Suprapubic skin (tissue), 4 donors: ENCODE measurements at regions not wholly inside any gene's neighbourhood (a gene's known extent, or its start where the extent isn't known, plus 50 kb on each side); places are given as distances from the start of the nearest gene placed in this dataset.

Source experiments
- DNase-seq, 2 donors: peaks; one replicate each; pipeline ENCODE4 v3.0.0-alpha.2; 2019; ENCODE audit warnings: low spot score in 2 of 2
- H3K27ac ChIP-seq: fragments of 200-600 bp; sonication (generic); one replicate; pipeline ENCODE4 v1.5.1; 2019
- H3K27me3 ChIP-seq: fragments of 200-600 bp; sonication (generic); one replicate; pipeline ENCODE4 v1.5.1; 2019
- H3K36me3 ChIP-seq: fragments of 200-600 bp; sonication (generic); one replicate; pipeline ENCODE4 v1.5.1; 2019
- H3K4me1 ChIP-seq: fragments of 200-600 bp; sonication (generic); one replicate; pipeline ENCODE4 v1.5.1; 2019
- H3K4me3 ChIP-seq: fragments of 200-600 bp; sonication (generic); one replicate; pipeline ENCODE4 v1.5.1; 2019; ENCODE audit warnings: mild to moderate bottlenecking
- H3K9me3 ChIP-seq: fragments of 200-600 bp; sonication (generic); one replicate; pipeline ENCODE4 v1.5.1; 2019
- CTCF ChIP-seq, 2 donors: fragments of 200-600 bp in 1 of 2; fragments of 450-650 bp in 1 of 2; sonication (generic) in 1 of 2; IDR thresholded peaks; one replicate each; pipeline ENCODE4 v1.5.1; 2016 to 2019; ENCODE audit warnings: antibody characterized with exemption in 2 of 2, mild to moderate bottlenecking in 1 of 2, moderate library complexity in 1 of 2
- EP300 ChIP-seq: sonication (generic); formaldehyde crosslinking; IDR thresholded peaks from one replicate; pipeline ENCODE4 v1.6.1; 2017; ENCODE audit warnings: antibody characterized with exemption
- POLR2A ChIP-seq, 2 donors: fragments of 450-650 bp; IDR thresholded peaks; one replicate each; pipeline ENCODE4 v1.6.1; 2017; ENCODE audit warnings: antibody characterized with exemption in 2 of 2, mild to moderate bottlenecking in 2 of 2, moderate library complexity in 2 of 2
- POLR2AphosphoS5 ChIP-seq, 3 donors: sonication (generic); formaldehyde crosslinking; IDR thresholded peaks; one replicate each; pipeline ENCODE4 v1.6.1; 2017; ENCODE audit warnings: antibody characterized with exemption in 3 of 3
- WGBS: methylation state at CpG from one replicate; pipeline ENCODE4 v1.1.5; 2018; 5-methylcytosine and 5-hydroxymethylcytosine counted together

GRCh38 chr6:14187406-14187805 is 69.8 kb downstream of the CD83 start:
- TF ChIP-seq POLR2A (IDR thresholded peaks at IDR 0.05) (no peak), POLR2AphosphoS5 (IDR thresholded peaks at IDR 0.05) (no peak), EP300 (no peak), CTCF (IDR thresholded peaks at IDR 0.05) (no peak)
- Histone ChIP-seq H3K36me3 (no peaks in the 10 kb centered on the region), H3K9me3 (no peaks in the 10 kb centered on the region), H3K4me3 (no peak overlapping the region), H3K27me3 (no peaks in the 10 kb centered on the region), H3K27ac (no peak overlapping the region), H3K4me1 (no peaks in the 10 kb centered on the region)
- WGBS = 64% methylated on average over 3 of the region's 3 CpGs
- no peak for DNase-seq

- H3K4me3 ChIP-seq = no peak overlapping the region
- no peaks in the 10 kb centered on the region for H3K9me3 ChIP-seq
- peaks cover 4% of the 10 kb centered on the region for H3K4me1 ChIP-seq
- WGBS = 70% methylated on average over 2 of the region's 2 CpGs
- no peaks in the 10 kb centered on the region for H3K27me3 ChIP-seq
- no peak for DNase-seq
- TF ChIP-seq CTCF (IDR thresholded peaks at IDR 0.05) = no peak
- TF ChIP-seq POLR2A (IDR thresholded peaks at IDR 0.05) = no peak
- no peak for TF ChIP-seq POLR2AphosphoS5 (IDR thresholded peaks at IDR 0.05)
- TF ChIP-seq EP300 = no peak
- no peak overlapping the region for H3K27ac ChIP-seq
- no peaks in the 10 kb centered on the region for H3K36me3 ChIP-seq
Measured at GRCh38 chr6:14189074-14189473, 71.5 kb downstream of the CD83 start.

- Histone ChIP-seq H3K27me3 (peaks cover 4% of the 10 kb centered on the region), H3K4me1 (peaks cover 4% of the 10 kb centered on the region), H3K36me3 (no peaks in the 10 kb centered on the region), H3K27ac (no peak overlapping the region), H3K4me3 (no peak overlapping the region), H3K9me3 (no peaks in the 10 kb centered on the region)
- 76% methylated on average over 6 of the region's 6 CpGs for WGBS
- DNase-seq = no peak
- TF ChIP-seq EP300 (no peak), POLR2A (IDR thresholded peaks at IDR 0.05) (no peak), POLR2AphosphoS5 (IDR thresholded peaks at IDR 0.05) (no peak)
Measured at GRCh38 chr6:14190191-14190928, 72.8 kb downstream of the CD83 start.

- Histone ChIP-seq H3K27ac (no peak overlapping the region), H3K9me3 (no peaks in the 10 kb centered on the region), H3K36me3 (no peaks in the 10 kb centered on the region), H3K4me3 (no peak overlapping the region), H3K4me1 (peaks cover 4% of the 10 kb centered on the region), H3K27me3 (peaks cover 4% of the 10 kb centered on the region)
- TF ChIP-seq EP300 (no peak), CTCF (IDR thresholded peaks at IDR 0.05) (no peak), POLR2AphosphoS5 (IDR thresholded peaks at IDR 0.05) (no peak), POLR2A (IDR thresholded peaks at IDR 0.05) (no peak)
- 82% methylated on average over 6 of the region's 6 CpGs for WGBS
- DNase-seq = no peak
Measured at GRCh38 chr6:14190929-14191224, 73.3 kb downstream of the CD83 start.

DNA sequence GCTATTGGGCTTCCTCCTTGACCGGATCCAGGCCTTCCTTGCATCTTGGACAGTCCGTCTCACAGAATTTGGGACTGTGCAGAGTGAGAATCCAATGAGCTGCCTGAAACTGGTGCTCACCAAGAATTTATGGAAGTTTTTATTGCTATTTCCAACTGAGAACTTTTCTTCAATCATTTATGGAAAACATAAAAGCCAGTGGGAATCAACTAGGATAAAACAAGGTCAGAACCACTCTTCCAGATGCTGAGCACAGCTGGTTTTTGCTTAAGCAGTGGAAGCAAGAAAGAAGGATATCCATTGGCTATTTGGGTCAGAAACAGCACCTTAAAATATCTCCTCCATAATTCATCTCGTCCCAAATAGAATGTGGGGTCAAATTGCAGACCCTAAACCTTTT is 74.2 kb downstream of the CD83 start:
- Histone ChIP-seq H3K9me3 (no peaks in the 10 kb centered on the region), H3K36me3 (no peaks in the 10 kb centered on the region), H3K27me3 (peaks cover 4% of the 10 kb centered on the region), H3K4me1 (peaks cover 4% of the 10 kb centered on the region), H3K4me3 (no peak overlapping the region), H3K27ac (no peak overlapping the region)
- TF ChIP-seq EP300 (no peak), POLR2AphosphoS5 (IDR thresholded peaks at IDR 0.05) (no peak), POLR2A (IDR thresholded peaks at IDR 0.05) (no peak), CTCF (IDR thresholded peaks at IDR 0.05) (no peak)
- 80% methylated on average over 3 of the region's 3 CpGs for WGBS
- DNase-seq = no peak
